ENCODE measurements at regions not wholly inside any gene's neighbourhood (a gene's known extent, or its start where the extent isn't known, plus 50 kb on each side); places are given as distances from the start of the nearest gene placed in this dataset.

GRCh38 chr1:168959382-168959781 lies 147.1 kb upstream of the ATP1B1 start:
- TF ChIP-seq CTCF (IDR thresholded peaks at IDR 0.05) (no peak), ELK1 (IDR thresholded peaks at IDR 0.05; ENCODE audit: low read depth, low read length) (no peak), RFX5 (IDR thresholded peaks at IDR 0.05) (no peak), EP300 (IDR thresholded peaks at IDR 0.05) (no peak)
- TF ChIP-seq, protein P1, sequence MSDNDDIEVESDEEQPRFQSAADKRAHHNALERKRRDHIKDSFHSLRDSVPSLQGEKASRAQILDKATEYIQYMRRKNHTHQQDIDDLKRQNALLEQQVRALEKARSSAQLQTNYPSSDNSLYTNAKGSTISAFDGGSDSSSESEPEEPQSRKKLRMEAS (IDR thresholded peaks at IDR 0.05): no peak
